Tibial artery (tissue), 4 donors: ENCODE measurements at regions not wholly inside any gene's neighbourhood (a gene's known extent, or its start where the extent isn't known, plus 50 kb on each side); places are given as distances from the start of the nearest gene placed in this dataset.

Source experiments
- DNase-seq, 2 donors: peaks; one replicate each; pipeline ENCODE4 v3.0.0-alpha.2; 2019
- H3K27ac ChIP-seq, 2 donors: fragments of 200-600 bp; sonication (generic) in 1 of 2; 1 replicate in 1 of 2; 2 replicates in 1 of 2; pipeline ENCODE4 v1.5.1; 2018 to 2019; ENCODE audit warnings: mild to moderate bottlenecking in 1 of 2
- H3K27me3 ChIP-seq, 2 donors: fragments of 200-600 bp; sonication (generic) in 1 of 2; one replicate each; pipeline versions ENCODE4 v1.5.1 to v1.6.0; 2016 to 2019
- H3K36me3 ChIP-seq, 3 donors: fragments of 200-600 bp; sonication (generic) in 2 of 3; one replicate each; pipeline ENCODE4 v1.5.1; 2016 to 2019; ENCODE audit warnings: mild to moderate bottlenecking in 2 of 3
- H3K4me1 ChIP-seq, 4 donors: fragments of 200-600 bp; sonication (generic) in 2 of 4; 1 replicate in 3 of 4; 2 replicates in 1 of 4; pipeline ENCODE4 v1.5.1; 2016 to 2019
- H3K4me3 ChIP-seq, 2 donors: fragments of 200-600 bp; sonication (generic) in 1 of 2; 1 replicate in 1 of 2; 2 replicates in 1 of 2; pipeline ENCODE4 v1.5.1; 2018 to 2019; ENCODE audit warnings: mild to moderate bottlenecking in 2 of 2
- H3K9me3 ChIP-seq, 3 donors: fragments of 200-600 bp; sonication (generic) in 1 of 3; one replicate each; pipeline ENCODE4 v1.5.1; 2016 to 2019
- intact Hi-C: fragments of 100-400 bp; cut with DNase I; formaldehyde crosslinking; loops from one replicate; pipeline ENCODE4 v1.15.0; 2023; ENCODE audit warnings: low total_unique reads
- TF ChIP-seq, protein P1 (sequence below), 2 experiments: fragments of 200-600 bp in 1 of 2; fragments of 450-650 bp in 1 of 2; IDR thresholded peaks; one replicate each; pipeline ENCODE4 v1.5.1; 2017 to 2019; ENCODE audit warnings: antibody characterized with exemption in 2 of 2, mild to moderate bottlenecking in 1 of 2, moderate library complexity in 1 of 2

DNA sequence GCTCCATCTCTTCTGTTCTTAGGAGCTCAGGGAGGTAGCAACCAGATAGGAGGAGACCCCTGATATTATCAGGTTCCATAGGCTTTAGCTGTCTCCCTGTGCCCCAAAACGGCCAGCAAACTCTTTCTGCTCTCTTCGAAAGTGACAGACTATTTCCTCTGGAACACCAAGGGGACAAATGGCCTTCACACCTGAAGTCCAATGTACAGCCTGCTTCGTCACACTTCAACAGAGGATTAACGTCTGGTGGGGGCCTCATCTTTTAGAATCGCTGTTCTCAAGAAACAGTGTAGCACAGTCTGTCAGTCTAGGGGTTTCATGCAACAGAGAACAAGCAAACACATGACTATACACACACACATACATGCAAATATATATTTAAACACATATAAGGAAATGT lies 152.4 kb upstream of the SETMAR start:
- Histone ChIP-seq H3K27me3 (no peaks in the 10 kb centered on the region), H3K4me3 (no peak overlapping the region), H3K36me3 (no peaks in the 10 kb centered on the region), H3K27ac (no peak overlapping the region), H3K9me3 (no peaks in the 10 kb centered on the region), H3K4me1 (no peaks in the 10 kb centered on the region)
- no peak for DNase-seq
- intact Hi-C loops: no loop called here
- TF ChIP-seq, protein P1, sequence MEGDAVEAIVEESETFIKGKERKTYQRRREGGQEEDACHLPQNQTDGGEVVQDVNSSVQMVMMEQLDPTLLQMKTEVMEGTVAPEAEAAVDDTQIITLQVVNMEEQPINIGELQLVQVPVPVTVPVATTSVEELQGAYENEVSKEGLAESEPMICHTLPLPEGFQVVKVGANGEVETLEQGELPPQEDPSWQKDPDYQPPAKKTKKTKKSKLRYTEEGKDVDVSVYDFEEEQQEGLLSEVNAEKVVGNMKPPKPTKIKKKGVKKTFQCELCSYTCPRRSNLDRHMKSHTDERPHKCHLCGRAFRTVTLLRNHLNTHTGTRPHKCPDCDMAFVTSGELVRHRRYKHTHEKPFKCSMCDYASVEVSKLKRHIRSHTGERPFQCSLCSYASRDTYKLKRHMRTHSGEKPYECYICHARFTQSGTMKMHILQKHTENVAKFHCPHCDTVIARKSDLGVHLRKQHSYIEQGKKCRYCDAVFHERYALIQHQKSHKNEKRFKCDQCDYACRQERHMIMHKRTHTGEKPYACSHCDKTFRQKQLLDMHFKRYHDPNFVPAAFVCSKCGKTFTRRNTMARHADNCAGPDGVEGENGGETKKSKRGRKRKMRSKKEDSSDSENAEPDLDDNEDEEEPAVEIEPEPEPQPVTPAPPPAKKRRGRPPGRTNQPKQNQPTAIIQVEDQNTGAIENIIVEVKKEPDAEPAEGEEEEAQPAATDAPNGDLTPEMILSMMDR (IDR thresholded peaks at IDR 0.05): no peak

DNA sequence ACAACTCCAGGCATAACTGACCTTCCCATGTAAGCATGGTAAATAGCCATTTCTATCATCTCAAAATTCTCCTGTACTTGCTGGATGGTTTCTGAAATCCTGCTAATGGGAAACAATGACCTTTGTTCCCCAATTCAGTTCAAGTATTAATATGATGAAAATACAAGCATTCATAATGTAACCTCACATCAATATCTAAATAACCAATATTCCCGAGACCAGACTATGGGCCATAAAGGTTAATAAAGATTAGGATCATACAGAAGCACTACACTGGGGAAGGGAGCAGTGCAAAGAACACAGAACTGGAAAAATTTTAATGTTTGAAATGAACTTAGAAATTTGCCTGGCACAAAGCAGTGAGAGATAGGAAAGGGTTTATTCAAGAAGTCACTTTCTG lies 151.3 kb upstream of the SETMAR start:
- intact Hi-C loops: no loop called here
- TF ChIP-seq, protein P1 (IDR thresholded peaks at IDR 0.05): no peak
- no peaks in the 10 kb centered on the region for H3K9me3 ChIP-seq

DNA sequence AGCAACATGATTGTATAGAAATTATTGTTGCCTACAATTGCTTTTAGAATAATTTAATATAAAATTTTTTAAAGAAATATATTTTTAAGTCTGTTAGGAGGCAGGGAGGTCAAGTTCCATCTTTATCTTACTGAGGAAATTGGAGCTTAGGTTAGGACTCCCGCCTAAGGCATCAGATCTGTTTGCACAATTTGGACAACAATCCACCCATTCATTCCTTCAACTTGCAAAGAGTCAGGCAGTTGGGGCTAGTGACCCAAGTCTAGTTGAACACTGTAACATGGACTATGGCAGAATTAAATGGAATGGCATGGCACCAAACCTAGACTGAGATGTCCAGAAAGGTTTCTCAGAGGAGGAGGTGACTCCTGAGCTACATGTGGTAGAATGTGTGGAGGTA lies 149.4 kb upstream of the SETMAR start:
- Histone ChIP-seq H3K27ac (no peak overlapping the region), H3K27me3 (no peaks in the 10 kb centered on the region), H3K4me3 (no peak overlapping the region), H3K4me1 (no peaks in the 10 kb centered on the region), H3K36me3 (no peaks in the 10 kb centered on the region), H3K9me3 (no peaks in the 10 kb centered on the region)
- DNase-seq: no peak
- intact Hi-C loops: no loop called here
- TF ChIP-seq, protein P1 (IDR thresholded peaks at IDR 0.05): no peak

More for the DNA sequence above, 151.3 kb upstream of the SETMAR start:
- H3K27ac ChIP-seq: no peak overlapping the region
- H3K4me1 ChIP-seq: no peaks in the 10 kb centered on the region
- no peaks in the 10 kb centered on the region for H3K27me3 ChIP-seq
- no peaks in the 10 kb centered on the region for H3K36me3 ChIP-seq
- DNase-seq: no peak
- H3K4me3 ChIP-seq: no peak overlapping the region

DNA sequence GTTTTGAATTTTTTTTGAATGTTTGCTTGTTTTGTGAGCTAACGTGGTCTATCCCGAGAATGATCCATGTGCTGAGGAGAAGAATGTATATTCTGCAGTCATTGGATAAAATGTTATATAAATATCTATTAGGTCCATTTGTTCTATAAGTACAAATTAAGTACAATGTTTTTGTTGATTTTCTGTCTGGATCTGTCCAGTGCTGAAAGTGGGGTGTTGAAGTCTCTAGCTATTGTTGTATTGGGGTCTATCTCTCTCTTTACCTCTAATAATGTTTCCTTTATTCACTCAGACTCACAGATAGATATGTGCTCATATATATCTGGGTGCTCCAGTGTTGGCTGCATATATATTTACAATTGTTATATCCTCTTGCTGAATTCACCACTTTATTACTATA lies 144.8 kb upstream of the SETMAR start:
- no peak for DNase-seq
- TF ChIP-seq, protein P1 (IDR thresholded peaks at IDR 0.05): no peak
- Histone ChIP-seq H3K4me3 (no peak overlapping the region), H3K27me3 (no peaks in the 10 kb centered on the region), H3K27ac (no peak overlapping the region), H3K9me3 (peaks cover 0 to 3% (median 0%) of the 10 kb centered on the region in 3 donors), H3K36me3 (peaks cover 0 to 5% (median 3%) of the 10 kb centered on the region in 3 donors), H3K4me1 (no peaks in the 10 kb centered on the region)
- intact Hi-C loops: no loop called here

DNA sequence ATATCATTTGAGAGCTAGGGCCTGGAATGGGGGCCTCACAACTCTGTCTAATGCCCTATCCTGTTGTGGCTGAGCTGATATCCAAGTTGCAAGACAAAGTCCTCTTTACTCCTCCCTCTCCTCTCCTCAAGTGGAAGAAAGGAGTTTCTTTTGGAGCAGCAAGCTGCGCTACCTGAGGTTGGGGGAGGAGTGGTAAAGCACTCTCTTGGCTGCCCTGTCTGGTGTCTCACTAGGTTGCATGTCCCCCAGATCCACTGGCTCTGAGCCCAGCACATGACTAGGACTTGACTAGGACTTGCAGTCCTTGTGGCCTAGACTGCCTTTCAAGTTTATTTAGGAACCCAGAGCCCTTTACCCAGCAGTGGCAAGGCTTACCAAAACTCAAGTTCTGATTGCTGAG lies 141.1 kb upstream of the SETMAR start:
- Histone ChIP-seq H3K9me3 (peaks cover 0 to 3% (median 0%) of the 10 kb centered on the region in 3 donors), H3K4me1 (no peaks in the 10 kb centered on the region), H3K27ac (no peak overlapping the region), H3K4me3 (no peak overlapping the region), H3K36me3 (peaks cover 0 to 5% (median 3%) of the 10 kb centered on the region in 3 donors), H3K27me3 (no peaks in the 10 kb centered on the region)
- intact Hi-C loops: no loop called here
- TF ChIP-seq, protein P1 (IDR thresholded peaks at IDR 0.05): no peak
- DNase-seq: no peak

DNA sequence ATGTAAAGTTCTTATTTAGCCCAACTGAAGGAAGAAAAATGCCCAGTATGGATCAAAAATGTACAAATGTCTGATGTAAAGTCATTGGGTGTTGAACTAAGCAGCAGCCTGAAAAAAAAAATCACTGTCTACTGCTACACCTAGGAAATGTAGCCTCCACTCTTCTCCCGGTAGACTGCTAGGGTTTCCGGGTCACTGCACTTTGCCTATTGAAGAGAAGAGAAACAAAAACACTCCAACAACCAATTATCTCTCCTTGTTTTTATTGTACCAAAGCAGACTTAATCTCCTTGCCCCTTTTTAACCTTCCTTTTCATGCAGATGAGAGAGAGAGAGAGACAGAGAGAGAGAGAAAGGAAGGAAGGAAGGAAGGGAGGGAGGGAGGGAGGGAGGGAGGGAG lies 140.2 kb upstream of the SETMAR start:
- intact Hi-C loops: no loop called here
- no peak for DNase-seq

More for the DNA sequence above, 140.2 kb upstream of the SETMAR start:
- H3K9me3 ChIP-seq: peaks cover 0 to 6% (median 0%) of the 10 kb centered on the region in 3 donors
- no peaks in the 10 kb centered on the region for H3K4me1 ChIP-seq
- H3K4me3 ChIP-seq: no peak overlapping the region
- no peaks in the 10 kb centered on the region for H3K27me3 ChIP-seq
- H3K27ac ChIP-seq: no peak overlapping the region
- TF ChIP-seq, protein P1 (IDR thresholded peaks at IDR 0.05): no peak
- H3K36me3 ChIP-seq: peaks cover 0 to 5% (median 3%) of the 10 kb centered on the region in 3 donors
